ENCODE measurements at regions not wholly inside any gene's neighbourhood (a gene's known extent, or its start where the extent isn't known, plus 50 kb on each side); places are given as distances from the start of the nearest gene placed in this dataset.

GRCh38 chr18:78766651-78767533 is 212.7 kb upstream of the SALL3 start:
- H3K4me1 Mint-ChIP-seq = no peaks in the 10 kb centered on the region
- H3K27ac Mint-ChIP-seq = no peak overlapping the region
- H3K9me3 Mint-ChIP-seq = peaks cover 4% of the 10 kb centered on the region

GRCh38 chr18:78767648-78768071 is 212.0 kb upstream of the SALL3 start:
- no peaks in the 10 kb centered on the region for H3K4me1 Mint-ChIP-seq
- H3K4me3 Mint-ChIP-seq = no peak overlapping the region
- H3K36me3 Mint-ChIP-seq = no peaks in the 10 kb centered on the region
- no peaks in the 10 kb centered on the region for H3K9me3 Mint-ChIP-seq
- DNase-seq = no peak
- no peaks in the 10 kb centered on the region for H3K27me3 Mint-ChIP-seq
- H3K27ac Mint-ChIP-seq = no peak overlapping the region

More at GRCh38 chr18:78766651-78767533, 212.7 kb upstream of the SALL3 start:
- Mint-ChIP-seq H3K27me3 (no peaks in the 10 kb centered on the region), H3K36me3 (no peaks in the 10 kb centered on the region), H3K4me3 (no peak overlapping the region)
- no peak for DNase-seq

- Mint-ChIP-seq H3K27me3 (no peaks in the 10 kb centered on the region), H3K4me1 (no peaks in the 10 kb centered on the region), H3K36me3 (no peaks in the 10 kb centered on the region), H3K9me3 (no peaks in the 10 kb centered on the region), H3K4me3 (no peak overlapping the region), H3K27ac (no peak overlapping the region)
- DNase-seq = no peak
Measured at GRCh38 chr18:78768221-78768620, 211.4 kb upstream of the SALL3 start.

- no peak overlapping the region for H3K27ac Mint-ChIP-seq
- H3K36me3 Mint-ChIP-seq = no peaks in the 10 kb centered on the region
- H3K9me3 Mint-ChIP-seq = no peaks in the 10 kb centered on the region
- no peak for DNase-seq
- no peaks in the 10 kb centered on the region for H3K27me3 Mint-ChIP-seq
- H3K4me1 Mint-ChIP-seq = no peaks in the 10 kb centered on the region
- H3K4me3 Mint-ChIP-seq = no peak overlapping the region
Measured at GRCh38 chr18:78768656-78769501, 210.7 kb upstream of the SALL3 start.

GRCh38 chr18:78769502-78770105 is 210.0 kb upstream of the SALL3 start:
- H3K4me3 Mint-ChIP-seq = no peak overlapping the region

GRCh38 chr18:78770139-78770822 is 209.3 kb upstream of the SALL3 start:
- Mint-ChIP-seq H3K36me3 (no peaks in the 10 kb centered on the region), H3K27me3 (no peaks in the 10 kb centered on the region), H3K9me3 (no peaks in the 10 kb centered on the region)

More at GRCh38 chr18:78769502-78770105, 210.0 kb upstream of the SALL3 start:
- Mint-ChIP-seq H3K9me3 (no peaks in the 10 kb centered on the region), H3K36me3 (no peaks in the 10 kb centered on the region), H3K4me1 (no peaks in the 10 kb centered on the region), H3K27me3 (no peaks in the 10 kb centered on the region), H3K27ac (no peak overlapping the region)
- DNase-seq = no peak

GRCh38 chr18:78770823-78771139 is 208.8 kb upstream of the SALL3 start:
- no peak overlapping the region for H3K27ac Mint-ChIP-seq
- H3K27me3 Mint-ChIP-seq = no peaks in the 10 kb centered on the region
- no peaks in the 10 kb centered on the region for H3K9me3 Mint-ChIP-seq
- no peaks in the 10 kb centered on the region for H3K4me1 Mint-ChIP-seq
- H3K36me3 Mint-ChIP-seq = no peaks in the 10 kb centered on the region
- no peak overlapping the region for H3K4me3 Mint-ChIP-seq
- DNase-seq = no peak

More at GRCh38 chr18:78770139-78770822, 209.3 kb upstream of the SALL3 start:
- no peak for DNase-seq
- no peaks in the 10 kb centered on the region for H3K4me1 Mint-ChIP-seq
- H3K27ac Mint-ChIP-seq = no peak overlapping the region
- H3K4me3 Mint-ChIP-seq = no peak overlapping the region

- H3K36me3 Mint-ChIP-seq = no peaks in the 10 kb centered on the region
- H3K4me3 Mint-ChIP-seq = no peak overlapping the region
- no peak for DNase-seq
- H3K27me3 Mint-ChIP-seq = no peaks in the 10 kb centered on the region
- no peaks in the 10 kb centered on the region for H3K4me1 Mint-ChIP-seq
- H3K27ac Mint-ChIP-seq = no peak overlapping the region
- H3K9me3 Mint-ChIP-seq = no peaks in the 10 kb centered on the region
Measured at GRCh38 chr18:78771496-78772359, 207.9 kb upstream of the SALL3 start.

- H3K4me1 Mint-ChIP-seq = no peaks in the 10 kb centered on the region
- no peak for DNase-seq
- no peak overlapping the region for H3K4me3 Mint-ChIP-seq
- H3K27ac Mint-ChIP-seq = no peak overlapping the region
- no peaks in the 10 kb centered on the region for H3K27me3 Mint-ChIP-seq
- no peaks in the 10 kb centered on the region for H3K36me3 Mint-ChIP-seq
- H3K9me3 Mint-ChIP-seq = no peaks in the 10 kb centered on the region
Measured at GRCh38 chr18:78772360-78773302, 207.0 kb upstream of the SALL3 start.

- Mint-ChIP-seq H3K27ac (no peak overlapping the region), H3K36me3 (no peaks in the 10 kb centered on the region), H3K4me3 (no peak overlapping the region), H3K4me1 (no peaks in the 10 kb centered on the region), H3K9me3 (no peaks in the 10 kb centered on the region), H3K27me3 (no peaks in the 10 kb centered on the region)
- no peak for DNase-seq
Measured at GRCh38 chr18:78773303-78773755, 206.3 kb upstream of the SALL3 start.

- no peak for DNase-seq
- H3K27ac Mint-ChIP-seq = no peak overlapping the region
- H3K9me3 Mint-ChIP-seq = no peaks in the 10 kb centered on the region
- H3K4me3 Mint-ChIP-seq = no peak overlapping the region
- no peaks in the 10 kb centered on the region for H3K4me1 Mint-ChIP-seq
- no peaks in the 10 kb centered on the region for H3K27me3 Mint-ChIP-seq
- no peaks in the 10 kb centered on the region for H3K36me3 Mint-ChIP-seq
Measured at GRCh38 chr18:78773819-78774218, 205.8 kb upstream of the SALL3 start.

- Mint-ChIP-seq H3K9me3 (no peaks in the 10 kb centered on the region), H3K27ac (no peak overlapping the region), H3K36me3 (no peaks in the 10 kb centered on the region), H3K4me1 (no peaks in the 10 kb centered on the region), H3K27me3 (no peaks in the 10 kb centered on the region), H3K4me3 (no peak overlapping the region)
- no peak for DNase-seq
Measured at GRCh38 chr18:78774741-78775141, 204.9 kb upstream of the SALL3 start.

GRCh38 chr18:78776151-78776550 is 203.5 kb upstream of the SALL3 start:
- no peaks in the 10 kb centered on the region for H3K36me3 Mint-ChIP-seq
- no peaks in the 10 kb centered on the region for H3K27me3 Mint-ChIP-seq
- no peak for DNase-seq

More at GRCh38 chr18:78776151-78776550, 203.5 kb upstream of the SALL3 start:
- Mint-ChIP-seq H3K9me3 (no peaks in the 10 kb centered on the region), H3K4me1 (no peaks in the 10 kb centered on the region), H3K27ac (no peak overlapping the region), H3K4me3 (no peak overlapping the region)

Data from activated naive CD8-positive, alpha-beta T cell treated with anti-CD3 and anti-CD28 coated beads for 36 hours (primary cell).